ENCODE measurements at regions not wholly inside any gene's neighbourhood (a gene's known extent, or its start where the extent isn't known, plus 50 kb on each side); places are given as distances from the start of the nearest gene placed in this dataset.

DNA sequence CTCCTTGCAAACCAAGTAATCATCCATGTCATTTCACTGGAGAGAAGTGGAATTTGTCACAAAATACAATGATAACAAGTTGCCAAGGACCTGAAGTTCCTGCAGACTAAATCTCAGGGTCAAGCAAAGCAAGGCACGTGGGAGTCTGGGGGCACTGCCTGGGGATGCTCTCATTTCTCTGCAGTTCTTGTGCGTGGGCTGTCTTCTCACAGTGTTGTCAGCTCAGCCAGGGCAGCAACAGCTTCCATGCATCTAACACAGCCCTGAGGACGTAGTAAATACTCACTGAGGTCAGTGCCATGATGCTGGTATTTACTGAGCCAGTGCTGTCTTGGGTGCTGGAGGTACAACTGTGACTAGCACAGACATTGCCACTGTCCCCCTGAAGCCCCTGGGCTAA, 62.9 kb upstream of the CMKLR1 start:
- TF ChIP-seq, protein P1, sequence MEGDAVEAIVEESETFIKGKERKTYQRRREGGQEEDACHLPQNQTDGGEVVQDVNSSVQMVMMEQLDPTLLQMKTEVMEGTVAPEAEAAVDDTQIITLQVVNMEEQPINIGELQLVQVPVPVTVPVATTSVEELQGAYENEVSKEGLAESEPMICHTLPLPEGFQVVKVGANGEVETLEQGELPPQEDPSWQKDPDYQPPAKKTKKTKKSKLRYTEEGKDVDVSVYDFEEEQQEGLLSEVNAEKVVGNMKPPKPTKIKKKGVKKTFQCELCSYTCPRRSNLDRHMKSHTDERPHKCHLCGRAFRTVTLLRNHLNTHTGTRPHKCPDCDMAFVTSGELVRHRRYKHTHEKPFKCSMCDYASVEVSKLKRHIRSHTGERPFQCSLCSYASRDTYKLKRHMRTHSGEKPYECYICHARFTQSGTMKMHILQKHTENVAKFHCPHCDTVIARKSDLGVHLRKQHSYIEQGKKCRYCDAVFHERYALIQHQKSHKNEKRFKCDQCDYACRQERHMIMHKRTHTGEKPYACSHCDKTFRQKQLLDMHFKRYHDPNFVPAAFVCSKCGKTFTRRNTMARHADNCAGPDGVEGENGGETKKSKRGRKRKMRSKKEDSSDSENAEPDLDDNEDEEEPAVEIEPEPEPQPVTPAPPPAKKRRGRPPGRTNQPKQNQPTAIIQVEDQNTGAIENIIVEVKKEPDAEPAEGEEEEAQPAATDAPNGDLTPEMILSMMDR (IDR thresholded peaks at IDR 0.05 in 2 of 3, conservative IDR thresholded peaks at IDR 0.05 in 1 of 3; ENCODE audit: insufficient read depth in 2 of 3, low read depth in 1 of 3, low read length in 3 of 3), result no peak
- no peak for TF ChIP-seq TBP (optimal IDR thresholded peaks at IDR 0.05; ENCODE audit: low read depth, low read length)
- no peak for TF ChIP-seq TEAD1 (CRISPR knock-in tag; IDR thresholded peaks at IDR 0.05)
- TF ChIP-seq USF2 (CRISPR knock-in tag; IDR thresholded peaks at IDR 0.05), result no peak
- no peak for TF ChIP-seq RERE (CRISPR knock-in tag; IDR thresholded peaks at IDR 0.05; ENCODE audit: borderline replicate concordance)

More for the DNA sequence above, 62.9 kb upstream of the CMKLR1 start:
- H4K20me1 ChIP-seq (replicated peaks; ENCODE audit: control insufficient read depth, insufficient read depth, low read length), result no peaks in the 10 kb centered on the region
- ATAC-seq, result no peak
- BruUV-seq (replicated peaks), result no TSS peak
- H2AFZ ChIP-seq (ENCODE audit: low read depth, low read length), result no peak overlapping the region
- in situ Hi-C loops (cut with MboI) (no loop called here), intact Hi-C loops (cut with micrococcal nuclease) (no loop called here)
- H3K9me1 ChIP-seq (ENCODE audit: control insufficient read depth, insufficient read depth, low read length), result no peaks in the 10 kb centered on the region
- H3K4me1 ChIP-seq (replicated peaks in 1 of 2; ENCODE audit: control insufficient read depth in 2 of 2, insufficient read depth in 2 of 2, low read length in 2 of 2), result no peaks in the 10 kb centered on the region
- H3K27me3 ChIP-seq (ENCODE audit: control insufficient read depth in 2 of 2, insufficient read depth in 2 of 2, low read length in 2 of 2), result peaks cover 0 to 14% of the 10 kb centered on the region in 2 experiments; a peak in 2 of 5 replicates
- H3K9me3 ChIP-seq (replicated peaks; ENCODE audit: control insufficient read depth, insufficient read depth, low read depth, low read length), result no peaks in the 10 kb centered on the region
- no peak overlapping the region for H3K9ac ChIP-seq (ENCODE audit: insufficient read depth in 1 of 2, low read depth in 2 of 2, low read length in 2 of 2)
- no peaks in the 10 kb centered on the region for H3K36me3 ChIP-seq (ENCODE audit: control insufficient read depth, insufficient read depth, low read length)
- H3K4me3 ChIP-seq, result no peak overlapping the region
- no peak for FAIRE-seq
- ChIA-PET CTCF (ENCODE audit: low intra/inter-chr PET ratio) (no interaction called here), POLR2A (no interaction called here)
- no peak overlapping the region for H3K27ac ChIP-seq (ENCODE audit: extremely low read depth, low read depth, low read length)
- WGBS (ENCODE audit: insufficient coverage, low coverage, missing lambda C conversion rate), result 0% methylated on average over 3 of the region's 3 CpGs
- H3K4me2 ChIP-seq (ENCODE audit: insufficient read depth, low read length), result no peak overlapping the region
- no peaks in the 10 kb centered on the region for H3K79me2 ChIP-seq (ENCODE audit: control insufficient read depth, insufficient read depth, low read length)
- no peak for DNase-seq (ENCODE audit: extremely low read depth in 1 of 4, low spot score in 3 of 4)

Measured in K562 (cell line).